ENCODE measurements at regions not wholly inside any gene's neighbourhood (a gene's known extent, or its start where the extent isn't known, plus 50 kb on each side); places are given as distances from the start of the nearest gene placed in this dataset.

- TF ChIP-seq EP300 (IDR thresholded peaks at IDR 0.05; ENCODE audit: borderline replicate concordance in 1 of 2, low read depth in 2 of 2, low read length in 2 of 2) (no peak), MAFK (IDR thresholded peaks at IDR 0.05; ENCODE audit: low read depth, low read length) (no peak), CTCF (IDR thresholded peaks at IDR 0.05; ENCODE audit: control extremely low read depth in 1 of 3, insufficient read depth in 1 of 3, low read depth in 1 of 3, low read length in 3 of 3) (no peak), POLR2A (IDR thresholded peaks at IDR 0.05; ENCODE audit: control extremely low read depth in 1 of 2, low read depth in 2 of 2, low read length in 2 of 2) (no peak), RNF2 (IDR thresholded peaks at IDR 0.05; ENCODE audit: borderline replicate concordance, low read depth, low read length, missing control alignments, poor library complexity, severe bottlenecking) (no peak), ZNF274 (IDR thresholded peaks at IDR 0.05; ENCODE audit: borderline replicate concordance, extremely low read depth, low read length) (no peak), TEAD4 (IDR thresholded peaks at IDR 0.05; ENCODE audit: low read depth, low read length) (no peak), CHD1 (IDR thresholded peaks at IDR 0.05; ENCODE audit: low read depth, low read length) (no peak), POLR2AphosphoS5 (IDR thresholded peaks at IDR 0.05; ENCODE audit: low read depth, low read length) (no peak), MAX (IDR thresholded peaks at IDR 0.05) (no peak), EZH2 (IDR thresholded peaks at IDR 0.05; ENCODE audit: low read depth, low read length, severe bottlenecking) (no peak)
Measured at GRCh38 chr21:25161571-25161970, 445.7 kb downstream of the MRPL39 start.
